ENCODE measurements at regions not wholly inside any gene's neighbourhood (a gene's known extent, or its start where the extent isn't known, plus 50 kb on each side); places are given as distances from the start of the nearest gene placed in this dataset.

DNA sequence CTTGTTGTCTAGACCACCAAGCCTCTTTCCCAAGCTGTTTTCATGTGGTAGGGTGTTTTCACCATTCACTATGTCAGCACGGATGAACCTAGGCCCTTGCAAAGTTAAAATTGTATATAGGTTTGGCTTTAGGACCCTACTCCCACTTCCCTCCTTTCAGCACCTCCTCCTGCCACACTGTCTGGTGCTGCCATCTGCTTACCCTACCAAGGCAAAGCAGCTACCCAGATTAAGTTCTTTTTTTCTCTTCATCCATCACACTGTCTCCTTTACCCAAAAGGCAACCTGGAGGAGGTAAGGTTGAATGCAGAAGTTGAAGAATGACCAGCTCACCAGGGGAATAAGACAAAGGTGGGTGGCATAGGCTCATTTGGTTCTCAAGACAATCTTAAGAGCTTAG, 184.0 kb downstream of the CDC5L start:
- ChIA-PET POLR2A (no interaction called here), CTCF (no interaction called here)
- no peak overlapping the region for H3K27ac Mint-ChIP-seq
- DNase-seq, result no peak
- H3K36me3 Mint-ChIP-seq (ENCODE audit: low read depth), result no peaks in the 10 kb centered on the region
- no peak overlapping the region for H3K4me3 Mint-ChIP-seq
- H3K27me3 Mint-ChIP-seq, result peaks cover 4% of the 10 kb centered on the region
- no peaks in the 10 kb centered on the region for H3K9me3 Mint-ChIP-seq
- no peaks in the 10 kb centered on the region for H3K4me1 Mint-ChIP-seq

DNA sequence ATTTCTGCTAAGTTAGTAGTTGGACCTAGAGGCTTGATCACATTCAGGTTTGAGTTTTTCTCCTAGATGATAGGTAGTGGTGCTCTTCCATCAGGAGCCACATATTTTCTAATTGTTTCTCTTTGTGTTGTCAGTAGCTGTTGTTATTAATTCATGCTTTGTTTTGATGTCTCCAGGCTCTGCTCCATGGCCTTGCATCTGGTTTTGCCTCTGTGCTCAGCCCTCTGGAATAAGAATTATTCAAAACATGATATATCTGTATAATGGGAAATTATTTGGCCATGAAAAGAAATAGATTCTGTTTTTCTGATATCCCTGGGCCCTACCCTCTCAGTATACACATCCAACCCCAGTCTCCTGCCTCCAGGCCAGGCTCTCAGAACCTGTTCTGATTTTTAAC, 184.8 kb downstream of the CDC5L start:
- Mint-ChIP-seq H3K4me3 (no peak overlapping the region), H3K27me3 (peaks cover 4% of the 10 kb centered on the region), H3K36me3 (ENCODE audit: low read depth) (no peaks in the 10 kb centered on the region), H3K27ac (no peak overlapping the region), H3K9me3 (no peaks in the 10 kb centered on the region), H3K4me1 (no peaks in the 10 kb centered on the region)
- ChIA-PET POLR2A (no interaction called here), CTCF (no interaction called here)
- DNase-seq, result no peak

DNA sequence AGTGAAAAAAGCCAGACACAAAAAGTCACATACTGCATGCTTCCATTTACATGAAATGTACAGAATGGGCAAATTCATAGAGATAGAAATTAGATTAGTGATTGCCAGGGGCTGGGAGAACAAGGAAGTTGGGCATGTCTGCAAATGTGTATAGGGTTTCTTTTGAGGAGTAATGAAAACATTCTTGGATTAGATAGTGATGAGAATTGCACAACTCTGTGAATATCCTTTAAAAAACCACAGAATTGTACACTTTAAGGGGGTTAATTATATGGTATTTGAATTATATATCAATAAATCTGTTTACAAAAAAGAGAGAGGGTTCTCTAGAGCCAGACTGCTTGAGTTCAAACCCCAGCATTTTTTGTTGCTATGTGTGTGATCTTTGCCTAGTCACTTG, 188.1 kb downstream of the CDC5L start:
- no peaks in the 10 kb centered on the region for H3K36me3 Mint-ChIP-seq (ENCODE audit: low read depth)
- DNase-seq, result no peak
- peaks cover 10% of the 10 kb centered on the region for H3K27me3 Mint-ChIP-seq
- ChIA-PET POLR2A (no interaction called here), CTCF (no interaction called here)
- no peak overlapping the region for H3K4me3 Mint-ChIP-seq
- H3K4me1 Mint-ChIP-seq, result no peaks in the 10 kb centered on the region
- no peaks in the 10 kb centered on the region for H3K9me3 Mint-ChIP-seq
- H3K27ac Mint-ChIP-seq, result no peak overlapping the region

DNA sequence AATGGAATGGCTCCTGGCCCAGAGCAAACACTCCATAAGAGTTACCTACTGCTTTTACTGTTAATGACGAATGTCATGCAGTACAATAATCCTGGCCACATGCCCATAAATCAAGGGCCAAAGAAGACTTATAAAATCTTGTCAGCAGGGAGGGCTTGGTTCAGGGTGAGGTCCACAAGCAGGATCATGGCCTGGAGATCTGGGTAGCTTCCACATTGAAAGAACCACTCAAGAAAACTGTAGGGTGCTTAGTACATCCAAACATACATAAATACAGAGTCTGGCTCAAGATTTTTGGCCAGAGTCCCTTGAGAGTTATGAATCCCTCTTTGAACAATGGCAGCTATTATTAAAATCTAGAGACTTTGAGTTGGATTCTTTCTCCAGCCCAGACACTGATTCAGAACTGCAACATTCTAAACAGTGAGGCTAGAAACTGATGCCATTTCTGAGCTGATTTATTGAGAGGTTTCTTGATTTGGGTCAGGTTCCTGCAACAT, 188.7 kb downstream of the CDC5L start:
- Mint-ChIP-seq H3K4me1 (no peaks in the 10 kb centered on the region), H3K9me3 (no peaks in the 10 kb centered on the region), H3K27ac (no peak overlapping the region), H3K27me3 (peaks cover 10% of the 10 kb centered on the region), H3K36me3 (ENCODE audit: low read depth) (no peaks in the 10 kb centered on the region), H3K4me3 (no peak overlapping the region)
- no peak for DNase-seq
- CTCF ChIA-PET, result no interaction called here
- POLR2A ChIA-PET, result no interaction called here

DNA sequence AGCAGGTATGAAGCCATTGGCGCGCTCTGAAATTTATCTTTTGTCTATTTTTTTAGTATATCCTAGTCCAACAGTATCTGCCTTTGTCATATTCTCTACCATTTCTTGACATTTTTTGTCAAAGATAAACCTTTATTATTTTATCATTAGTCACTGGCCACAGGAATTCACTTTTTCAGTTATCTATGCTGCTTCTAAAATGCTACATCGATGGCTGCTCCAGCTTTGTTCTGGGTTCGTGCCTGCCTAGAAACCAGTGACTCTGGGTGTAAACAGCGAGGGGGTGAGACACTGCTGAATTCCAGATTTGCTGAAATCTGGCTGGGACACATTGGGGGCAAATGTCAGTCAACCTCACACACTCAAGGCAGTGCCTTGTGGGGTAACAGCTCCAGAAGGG, 193.4 kb downstream of the CDC5L start:
- H3K4me3 Mint-ChIP-seq, result no peak overlapping the region
- no peaks in the 10 kb centered on the region for H3K36me3 Mint-ChIP-seq (ENCODE audit: low read depth)
- ChIA-PET CTCF (interaction anchor here (1.9 kb wide), 1 partner anchor 11 kb away, joined by 6 read pairs; no protein-coding TSS in a partner anchor), POLR2A (no interaction called here)
- H3K27me3 Mint-ChIP-seq, result peaks cover 18% of the 10 kb centered on the region
- H3K9me3 Mint-ChIP-seq, result peaks cover 9% of the 10 kb centered on the region
- no peak overlapping the region for H3K27ac Mint-ChIP-seq
- DNase-seq, result no peak
- H3K4me1 Mint-ChIP-seq, result no peaks in the 10 kb centered on the region

DNA sequence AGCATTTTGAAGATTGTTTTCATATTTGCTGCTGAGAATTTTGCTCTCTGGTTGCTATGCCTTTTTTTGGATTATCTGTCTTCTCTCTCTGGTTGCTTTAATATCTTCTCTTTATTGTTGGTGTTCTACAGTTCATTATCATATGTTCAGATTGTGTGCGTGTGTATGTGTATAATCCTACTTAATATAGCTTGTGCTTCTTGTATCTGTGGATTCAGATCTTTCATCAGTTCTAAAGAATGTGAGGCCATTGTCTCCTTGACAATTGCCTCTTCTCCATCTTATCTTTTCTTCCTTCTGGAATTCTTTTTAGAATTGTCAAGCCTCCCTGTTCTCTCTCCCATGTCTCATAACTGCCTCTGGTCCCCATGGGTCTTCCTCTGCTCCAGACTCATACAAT, 195.4 kb downstream of the CDC5L start:
- Mint-ChIP-seq H3K4me3 (no peak overlapping the region), H3K4me1 (no peaks in the 10 kb centered on the region), H3K36me3 (ENCODE audit: low read depth) (no peaks in the 10 kb centered on the region), H3K27me3 (peaks cover 27% of the 10 kb centered on the region), H3K27ac (no peak overlapping the region), H3K9me3 (peaks cover 9% of the 10 kb centered on the region)
- POLR2A ChIA-PET, result no interaction called here
- CTCF ChIA-PET, result no interaction called here
- DNase-seq, result no peak

DNA sequence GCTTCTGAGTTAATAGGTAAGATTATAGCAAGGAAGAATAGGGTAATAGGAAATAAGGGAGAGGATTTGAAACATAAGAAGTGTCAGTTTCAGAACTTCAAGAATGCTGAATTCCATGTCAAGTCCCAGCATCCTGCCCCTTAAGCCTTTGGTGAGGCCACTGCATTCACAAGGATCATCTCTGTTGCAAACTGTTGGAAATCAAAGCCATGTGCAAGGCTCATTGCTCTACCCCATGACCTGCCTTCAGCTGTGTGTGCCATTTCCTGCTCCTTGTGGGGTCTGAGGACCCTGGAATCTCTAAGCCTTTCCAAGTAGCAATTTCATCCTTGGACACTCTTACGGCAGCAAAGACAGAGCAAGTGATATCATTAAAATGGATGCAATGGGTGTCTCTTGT, 203.0 kb downstream of the CDC5L start:
- POLR2A ChIA-PET, result no interaction called here
- no peak overlapping the region for H3K27ac Mint-ChIP-seq
- H3K9me3 Mint-ChIP-seq, result no peaks in the 10 kb centered on the region
- peaks cover 18% of the 10 kb centered on the region for H3K27me3 Mint-ChIP-seq
- DNase-seq, result no peak
- CTCF ChIA-PET, result interaction anchor here (1.0 kb wide), 1 partner anchor 1332 kb away, joined by 3 read pairs; no protein-coding TSS in a partner anchor
- no peak overlapping the region for H3K4me3 Mint-ChIP-seq
- peaks cover 6% of the 10 kb centered on the region for H3K4me1 Mint-ChIP-seq
- no peaks in the 10 kb centered on the region for H3K36me3 Mint-ChIP-seq (ENCODE audit: low read depth)

DNA sequence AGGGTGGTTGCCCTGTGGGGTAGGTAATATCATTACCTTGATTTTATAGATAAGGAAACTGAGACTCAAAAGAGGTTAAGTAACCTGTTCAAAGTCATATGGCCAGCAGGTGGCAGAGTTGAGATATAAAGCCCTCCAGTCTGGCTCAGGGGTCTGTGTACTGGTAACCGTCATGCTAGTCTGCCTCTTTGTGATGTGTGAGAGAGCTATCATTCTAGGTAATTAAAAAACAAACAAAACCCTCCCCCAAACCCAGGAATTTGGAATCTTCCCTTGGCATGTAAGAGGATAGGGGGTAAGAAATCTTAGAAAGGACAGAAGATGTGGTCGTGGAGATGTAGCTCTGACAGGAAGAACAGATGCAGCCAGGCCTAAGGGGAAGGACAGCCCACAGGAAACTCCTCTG, 206.0 kb downstream of the CDC5L start:
- Mint-ChIP-seq H3K4me3 (no peak overlapping the region), H3K27me3 (peaks cover 10% of the 10 kb centered on the region), H3K4me1 (peaks cover 6% of the 10 kb centered on the region), H3K36me3 (ENCODE audit: low read depth) (no peaks in the 10 kb centered on the region), H3K9me3 (no peaks in the 10 kb centered on the region), H3K27ac (peak overlapping the region; percentile 2)
- DNase-seq, result peak; percentile 70
- ChIA-PET POLR2A (no interaction called here), CTCF (interaction anchor here (1.5 kb wide), 1 partner anchor 21 kb away, joined by 3 read pairs; no protein-coding TSS in a partner anchor)

DNA sequence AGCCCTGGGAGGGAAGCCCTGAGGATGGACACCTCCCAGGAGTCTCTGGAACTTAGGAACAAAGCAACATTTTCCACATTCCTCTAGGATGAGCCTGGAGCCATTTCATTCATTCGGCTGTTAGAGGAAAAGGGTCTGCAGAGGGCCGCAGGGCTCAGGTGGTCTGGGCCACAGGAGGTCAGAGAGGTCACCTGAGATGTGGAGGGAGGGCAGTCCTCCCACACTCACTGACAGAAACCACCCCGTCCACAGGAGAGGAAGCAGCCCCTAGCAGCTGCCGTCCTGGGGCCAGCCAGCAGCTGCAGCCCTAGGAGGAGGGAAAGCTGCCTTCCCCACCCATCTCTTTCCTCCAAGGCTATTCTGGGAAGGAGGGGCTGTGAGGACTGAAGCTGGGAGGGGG, 207.0 kb downstream of the CDC5L start:
- Mint-ChIP-seq H3K4me3 (no peak overlapping the region), H3K4me1 (peaks cover 6% of the 10 kb centered on the region), H3K27ac (no peak overlapping the region), H3K9me3 (no peaks in the 10 kb centered on the region), H3K27me3 (peaks cover 7% of the 10 kb centered on the region), H3K36me3 (ENCODE audit: low read depth) (no peaks in the 10 kb centered on the region)
- ChIA-PET POLR2A (no interaction called here), CTCF (no interaction called here)
- no peak for DNase-seq

DNA sequence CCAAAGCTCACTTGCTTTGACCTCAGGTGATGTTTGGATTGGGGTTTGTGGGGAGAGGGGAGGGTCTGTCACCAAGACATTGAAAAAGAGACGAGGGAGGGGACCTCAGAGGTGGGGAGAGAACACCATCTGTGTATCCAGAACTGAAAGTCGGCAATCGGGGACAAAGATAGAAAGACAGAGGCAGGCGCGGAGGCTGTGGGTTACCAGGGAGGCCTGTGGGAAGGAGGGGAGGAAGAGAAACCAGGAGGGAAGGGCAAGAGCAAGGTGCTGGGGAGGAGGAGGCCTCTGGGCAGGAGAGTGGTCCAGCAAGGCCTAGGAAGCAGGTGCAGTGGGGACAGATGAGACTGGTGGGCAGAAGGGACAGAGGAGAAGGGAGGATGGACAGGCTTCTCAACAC, 211.2 kb downstream of the CDC5L start:
- H3K36me3 Mint-ChIP-seq (ENCODE audit: low read depth), result no peaks in the 10 kb centered on the region
- no peak for DNase-seq
- ChIA-PET POLR2A (no interaction called here), CTCF (no interaction called here)
- peaks cover 2% of the 10 kb centered on the region for H3K4me1 Mint-ChIP-seq
- H3K9me3 Mint-ChIP-seq, result no peaks in the 10 kb centered on the region
- no peak overlapping the region for H3K27ac Mint-ChIP-seq
- H3K27me3 Mint-ChIP-seq, result peaks cover 7% of the 10 kb centered on the region
- H3K4me3 Mint-ChIP-seq, result no peak overlapping the region

DNA sequence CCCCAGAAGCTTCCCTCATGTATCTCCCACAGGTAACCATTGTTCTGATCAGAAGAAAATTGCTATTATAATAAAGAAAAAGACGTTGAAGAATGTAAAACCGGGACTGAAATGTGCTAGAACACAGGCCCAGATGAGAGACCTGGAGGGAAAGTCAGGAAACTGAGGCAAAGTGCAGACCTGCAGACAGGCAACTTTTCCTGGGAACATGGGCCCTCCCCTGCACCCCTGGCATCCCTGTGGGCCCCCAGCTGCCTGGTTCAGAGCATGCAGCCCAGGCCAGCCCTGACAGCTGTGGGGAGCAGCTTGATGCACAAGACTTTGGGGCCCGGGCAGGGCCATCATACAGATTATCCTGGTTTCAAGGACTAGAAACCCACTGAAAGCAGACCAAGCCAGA, 212.2 kb downstream of the CDC5L start:
- no peaks in the 10 kb centered on the region for H3K4me1 Mint-ChIP-seq
- H3K36me3 Mint-ChIP-seq (ENCODE audit: low read depth), result no peaks in the 10 kb centered on the region
- H3K4me3 Mint-ChIP-seq, result no peak overlapping the region
- H3K27me3 Mint-ChIP-seq, result peaks cover 7% of the 10 kb centered on the region
- ChIA-PET CTCF (interaction anchor here (1.0 kb wide), 1 partner anchor 56 kb away, joined by 4 read pairs; no protein-coding TSS in a partner anchor), POLR2A (no interaction called here)
- no peak for DNase-seq
- H3K9me3 Mint-ChIP-seq, result no peaks in the 10 kb centered on the region
- H3K27ac Mint-ChIP-seq, result no peak overlapping the region

DNA sequence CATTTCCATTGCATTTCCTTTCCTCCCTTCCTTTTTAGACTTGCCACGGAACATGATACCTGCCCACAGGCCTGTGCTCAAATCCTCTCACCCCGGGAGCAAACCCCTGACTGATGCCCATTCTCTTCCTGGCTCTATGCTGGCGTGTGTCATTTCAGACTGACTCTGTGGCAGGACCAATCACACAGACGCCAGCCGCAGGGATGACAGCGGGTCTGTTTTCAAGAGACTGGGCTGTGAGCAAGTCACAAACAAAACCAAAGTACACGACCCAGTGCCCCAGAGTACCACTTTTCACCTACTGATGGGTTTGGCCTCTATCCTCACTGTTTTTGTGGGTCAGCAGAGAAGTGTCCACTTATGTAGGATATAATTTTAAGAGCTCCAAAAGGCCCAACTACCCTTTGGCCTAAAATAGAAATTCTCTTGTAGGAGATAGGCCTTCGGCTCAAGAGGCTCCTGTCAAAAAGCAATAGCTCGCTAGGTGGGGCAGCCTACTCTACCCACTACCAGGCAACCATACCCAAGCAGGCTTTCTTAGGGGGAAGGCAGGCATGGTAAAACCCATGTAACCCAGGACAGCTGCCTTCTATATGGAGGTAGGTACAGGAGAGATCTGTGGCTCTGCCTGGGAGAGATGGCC, 215.7 kb downstream of the CDC5L start:
- no peak overlapping the region for H3K4me3 Mint-ChIP-seq

DNA sequence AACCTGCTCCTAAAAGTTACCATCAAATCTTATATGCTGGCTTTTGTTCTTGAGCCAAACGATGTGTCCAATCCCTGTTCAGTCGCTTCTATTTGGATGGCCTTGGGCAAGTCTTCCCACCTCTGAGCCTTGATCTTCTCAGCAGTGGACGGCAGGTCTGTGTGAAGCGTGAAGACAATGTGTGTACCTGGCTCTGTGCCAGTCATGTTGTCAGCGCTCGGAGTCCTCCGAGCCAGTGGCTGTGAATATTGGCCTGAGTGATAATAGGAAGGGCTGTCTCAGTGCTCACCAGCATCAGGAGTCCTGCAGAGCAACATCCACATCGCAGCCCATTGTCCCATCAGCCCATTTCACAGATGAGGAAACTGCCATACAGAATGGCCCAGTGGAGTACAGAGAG, 219.0 kb downstream of the CDC5L start:
- no peak overlapping the region for H3K27ac Mint-ChIP-seq
- no peak overlapping the region for H3K4me3 Mint-ChIP-seq
- no peaks in the 10 kb centered on the region for H3K27me3 Mint-ChIP-seq
- no peak for DNase-seq
- ChIA-PET CTCF (interaction anchor here (1.6 kb wide), 1 partner anchor 8 kb away, joined by 4 read pairs; no protein-coding TSS in a partner anchor), POLR2A (no interaction called here)
- no peaks in the 10 kb centered on the region for H3K36me3 Mint-ChIP-seq (ENCODE audit: low read depth)
- H3K4me1 Mint-ChIP-seq, result no peaks in the 10 kb centered on the region
- no peaks in the 10 kb centered on the region for H3K9me3 Mint-ChIP-seq

More for the DNA sequence above, 215.7 kb downstream of the CDC5L start:
- Mint-ChIP-seq H3K36me3 (ENCODE audit: low read depth) (no peaks in the 10 kb centered on the region), H3K27me3 (no peaks in the 10 kb centered on the region), H3K4me1 (no peaks in the 10 kb centered on the region), H3K9me3 (no peaks in the 10 kb centered on the region), H3K27ac (no peak overlapping the region)
- no peak for DNase-seq
- POLR2A ChIA-PET, result no interaction called here
- CTCF ChIA-PET, result no interaction called here

DNA sequence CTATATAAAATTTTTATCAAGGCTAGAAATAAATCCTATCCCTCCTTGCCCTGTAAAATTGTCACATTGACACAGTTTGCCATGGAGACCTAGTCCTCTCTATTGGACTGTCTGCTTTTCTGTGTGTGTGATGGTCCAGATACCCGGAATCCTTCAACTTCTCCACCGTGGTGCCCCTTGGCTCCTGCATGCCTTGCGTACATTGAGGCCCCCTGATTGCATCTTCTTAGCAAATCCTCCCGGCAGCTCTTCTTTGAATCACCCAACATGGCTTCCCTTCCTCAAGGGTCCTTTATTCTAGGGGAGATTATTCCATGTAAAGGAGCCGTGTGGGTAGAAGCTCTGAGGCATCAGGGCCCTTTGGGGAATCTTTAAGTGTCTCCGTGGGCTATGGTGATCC, 219.5 kb downstream of the CDC5L start:
- H3K36me3 Mint-ChIP-seq (ENCODE audit: low read depth), result no peaks in the 10 kb centered on the region
- H3K9me3 Mint-ChIP-seq, result no peaks in the 10 kb centered on the region
- CTCF ChIA-PET, result no interaction called here
- no peak overlapping the region for H3K27ac Mint-ChIP-seq
- H3K4me1 Mint-ChIP-seq, result no peaks in the 10 kb centered on the region
- POLR2A ChIA-PET, result no interaction called here
- no peaks in the 10 kb centered on the region for H3K27me3 Mint-ChIP-seq
- no peak for DNase-seq
- H3K4me3 Mint-ChIP-seq, result no peak overlapping the region

All from activated CD4-positive, alpha-beta T cell treated with anti-CD3 and anti-CD28 coated beads, Interleukin-2, amount 10 ng/mL, durations not matched to agents 7 days and 5 days (primary cell).